Natural killer cell (primary cell): ENCODE measurements at regions not wholly inside any gene's neighbourhood (a gene's known extent, or its start where the extent isn't known, plus 50 kb on each side); places are given as distances from the start of the nearest gene placed in this dataset.
A peak's percentile ranks its signal among the peaks of the same experiment; 100 is the strongest.

Experiments used
- ATAC-seq, 3 donors: fragments of 150-1000 bp in 2 of 3; fragments of 200-7000 bp in 1 of 3; cut with Tn5 transposase; 1 replicate in 1 of 3; 2 replicates in 2 of 3; pipeline ENCODE4 v1.10.0; 2021; ENCODE audit warnings: mild to moderate bottlenecking in 2 of 3, moderate library complexity in 2 of 3
- DNase-seq, 2 donors: peaks; one replicate each; pipeline versions ENCODE4 v3.0.0 to v3.0.0-alpha.2; 2013 to 2021; ENCODE audit warnings: mixed read lengths in 1 of 2
- H3K27ac ChIP-seq: one replicate; pipeline ENCODE4 v1.5.1; 2013; ENCODE audit warnings: mild to moderate bottlenecking, low read length
- H3K27me3 ChIP-seq: one replicate; pipeline ENCODE4 v1.6.1; 2013; ENCODE audit warnings: low read length; ENCODE audit not compliant: control insufficient read depth, insufficient read depth
- H3K36me3 ChIP-seq: one replicate; pipeline ENCODE4 v1.6.1; 2013; ENCODE audit warnings: low read length; ENCODE audit not compliant: control insufficient read depth, insufficient read depth
- H3K4me1 ChIP-seq: one replicate; pipeline ENCODE4 v1.6.1; 2013; ENCODE audit warnings: low read length; ENCODE audit not compliant: control insufficient read depth, insufficient read depth
- H3K4me3 ChIP-seq: one replicate; pipeline ENCODE4 v1.5.1; 2013; ENCODE audit warnings: low read length
- H3K9me3 ChIP-seq: one replicate; pipeline ENCODE4 v1.6.1; 2013; ENCODE audit warnings: low read length; ENCODE audit not compliant: control insufficient read depth, insufficient read depth
- H3K27ac Mint-ChIP-seq, 2 donors: one replicate each; pipeline ENCODE4 v1.8.0; 2022; ENCODE audit warnings: mild to moderate bottlenecking in 2 of 2, mixed read lengths in 2 of 2, moderate library complexity in 1 of 2
- H3K27me3 Mint-ChIP-seq, 2 donors: one replicate each; pipeline ENCODE4 v1.8.0; 2022; ENCODE audit warnings: low read depth in 2 of 2, mixed read lengths in 2 of 2
- H3K36me3 Mint-ChIP-seq: one replicate; pipeline ENCODE4 v1.8.0; 2022; ENCODE audit warnings: mixed read lengths
- H3K4me1 Mint-ChIP-seq, 2 donors: one replicate each; pipeline ENCODE4 v1.8.0; 2022; ENCODE audit warnings: mixed read lengths in 2 of 2
- H3K4me3 Mint-ChIP-seq: one replicate; pipeline ENCODE4 v1.8.0; 2022; ENCODE audit warnings: mild to moderate bottlenecking, moderate library complexity, mixed read lengths
- H3K9me3 Mint-ChIP-seq, 2 donors: one replicate each; pipeline ENCODE4 v1.8.0; 2022; ENCODE audit warnings: mixed read lengths in 2 of 2
- WGBS: methylation state at CpG from one replicate; pipeline ENCODE4 v1.1.7; 2013; ENCODE audit warnings: missing lambda C conversion rate; ENCODE audit not compliant: insufficient coverage; 5-methylcytosine and 5-hydroxymethylcytosine counted together
- intact Hi-C: fragments of 100-400 bp; cut with micrococcal nuclease; formaldehyde crosslinking; loops from one replicate; pipeline ENCODE4 v1.14.2; 2022
- TF ChIP-seq, protein P1 (sequence below): fragments of 200-600 bp; IDR thresholded peaks from one replicate; pipeline ENCODE4 v1.8.0; 2022; ENCODE audit warnings: antibody characterized with exemption

DNA sequence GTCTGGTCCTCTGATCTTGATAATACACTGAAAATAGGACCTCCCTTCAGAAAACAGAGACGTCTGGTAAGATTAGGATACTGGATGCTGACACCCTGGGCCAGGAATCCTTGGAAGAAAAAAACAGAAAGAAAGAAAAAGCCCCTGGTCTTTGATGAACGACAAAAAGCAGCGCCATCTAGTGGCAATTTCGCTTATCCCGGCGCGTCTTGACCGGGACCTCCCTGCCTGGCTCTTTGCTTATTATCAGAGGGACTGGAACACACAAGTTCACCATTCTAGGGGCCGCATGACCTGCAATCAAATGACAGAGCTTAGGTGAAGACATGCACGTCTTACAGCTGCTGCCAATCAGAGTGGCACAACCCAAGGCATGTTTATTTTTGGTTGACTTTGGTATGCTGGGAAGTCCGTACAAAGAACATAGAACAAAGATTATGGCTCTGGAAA, 114.9 kb upstream of the NFIB start:
- Mint-ChIP-seq H3K36me3 (no peaks in the 10 kb centered on the region), H3K27me3 (peaks cover 0 to 6% of the 10 kb centered on the region in 2 donors), H3K9me3 (peaks cover 2 to 3% of the 10 kb centered on the region in 2 donors), H3K4me3 (no peak overlapping the region), H3K4me1 (no peaks in the 10 kb centered on the region), H3K27ac (no peak overlapping the region)
- DNase-seq (peak; percentile 15 to 43), ATAC-seq (no peak)
- Histone ChIP-seq H3K27me3 (no peaks in the 10 kb centered on the region), H3K4me1 (no peaks in the 10 kb centered on the region), H3K9me3 (no peaks in the 10 kb centered on the region), H3K36me3 (no peaks in the 10 kb centered on the region), H3K27ac (no peak overlapping the region), H3K4me3 (no peak overlapping the region)
- intact Hi-C loops: no loop called here
- WGBS: 6% methylated on average over 10 of the region's 11 CpGs
- TF ChIP-seq, protein P1, sequence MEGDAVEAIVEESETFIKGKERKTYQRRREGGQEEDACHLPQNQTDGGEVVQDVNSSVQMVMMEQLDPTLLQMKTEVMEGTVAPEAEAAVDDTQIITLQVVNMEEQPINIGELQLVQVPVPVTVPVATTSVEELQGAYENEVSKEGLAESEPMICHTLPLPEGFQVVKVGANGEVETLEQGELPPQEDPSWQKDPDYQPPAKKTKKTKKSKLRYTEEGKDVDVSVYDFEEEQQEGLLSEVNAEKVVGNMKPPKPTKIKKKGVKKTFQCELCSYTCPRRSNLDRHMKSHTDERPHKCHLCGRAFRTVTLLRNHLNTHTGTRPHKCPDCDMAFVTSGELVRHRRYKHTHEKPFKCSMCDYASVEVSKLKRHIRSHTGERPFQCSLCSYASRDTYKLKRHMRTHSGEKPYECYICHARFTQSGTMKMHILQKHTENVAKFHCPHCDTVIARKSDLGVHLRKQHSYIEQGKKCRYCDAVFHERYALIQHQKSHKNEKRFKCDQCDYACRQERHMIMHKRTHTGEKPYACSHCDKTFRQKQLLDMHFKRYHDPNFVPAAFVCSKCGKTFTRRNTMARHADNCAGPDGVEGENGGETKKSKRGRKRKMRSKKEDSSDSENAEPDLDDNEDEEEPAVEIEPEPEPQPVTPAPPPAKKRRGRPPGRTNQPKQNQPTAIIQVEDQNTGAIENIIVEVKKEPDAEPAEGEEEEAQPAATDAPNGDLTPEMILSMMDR: peak; percentile 43

DNA sequence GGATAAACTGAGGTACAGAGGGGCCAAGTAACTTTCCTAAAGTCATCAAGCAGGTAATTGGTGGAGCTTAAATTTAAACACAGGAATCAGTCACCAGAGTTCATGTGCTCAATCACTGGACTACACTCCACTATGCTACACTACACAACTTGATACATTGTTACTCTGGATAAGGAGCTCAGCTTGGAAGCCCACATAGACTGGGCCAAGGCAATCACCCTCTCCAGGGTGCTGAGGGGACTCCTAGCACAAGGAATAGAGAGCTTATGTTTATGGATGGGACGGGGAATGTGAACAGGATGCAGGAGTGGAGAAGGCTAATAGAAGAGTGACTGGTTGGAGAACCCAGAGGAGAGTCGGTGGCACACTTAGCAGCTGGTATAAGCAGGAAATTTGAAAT, 113.5 kb upstream of the NFIB start:
- Mint-ChIP-seq H3K4me3 (no peak overlapping the region), H3K4me1 (no peaks in the 10 kb centered on the region), H3K27ac (no peak overlapping the region), H3K36me3 (no peaks in the 10 kb centered on the region), H3K9me3 (peaks cover 2 to 3% of the 10 kb centered on the region in 2 donors), H3K27me3 (peaks cover 0 to 6% of the 10 kb centered on the region in 2 donors)
- intact Hi-C loops: no loop called here
- no peak overlapping the region for H3K4me3 ChIP-seq
- no peaks in the 10 kb centered on the region for H3K9me3 ChIP-seq
- ATAC-seq (no peak), DNase-seq (no peak)
- TF ChIP-seq, protein P1: no peak
- H3K4me1 ChIP-seq: no peaks in the 10 kb centered on the region
- H3K27ac ChIP-seq: no peak overlapping the region
- H3K27me3 ChIP-seq: no peaks in the 10 kb centered on the region
- WGBS: 80% methylated on average over 2 of the region's 2 CpGs
- no peaks in the 10 kb centered on the region for H3K36me3 ChIP-seq

DNA sequence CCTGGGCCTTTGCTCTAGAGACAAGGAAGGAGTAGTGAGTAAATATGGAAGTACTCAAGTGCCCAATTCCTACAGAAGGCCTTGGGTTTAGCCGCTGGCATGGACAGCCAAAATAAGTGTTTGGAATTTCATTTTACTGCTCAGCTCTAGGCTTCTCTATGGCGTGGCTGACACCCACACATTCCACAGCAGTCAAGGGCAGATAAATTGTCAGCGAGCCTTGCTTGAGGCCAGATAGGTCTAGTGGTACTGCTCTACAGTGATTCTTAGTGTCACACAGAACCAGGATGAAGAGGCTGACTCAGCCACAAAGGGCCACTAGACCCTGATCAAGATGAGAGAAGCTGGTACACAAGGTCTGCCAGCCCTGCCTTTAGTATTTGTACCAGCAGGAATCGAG, 111.0 kb upstream of the NFIB start:
- Histone ChIP-seq H3K4me3 (no peak overlapping the region), H3K9me3 (no peaks in the 10 kb centered on the region), H3K27ac (no peak overlapping the region), H3K4me1 (no peaks in the 10 kb centered on the region), H3K36me3 (no peaks in the 10 kb centered on the region), H3K27me3 (no peaks in the 10 kb centered on the region)
- intact Hi-C loops: no loop called here
- H3K9me3 Mint-ChIP-seq: peaks cover 2 to 3% of the 10 kb centered on the region in 2 donors
- no peaks in the 10 kb centered on the region for H3K36me3 Mint-ChIP-seq
- ATAC-seq: no peak
- H3K4me1 Mint-ChIP-seq: no peaks in the 10 kb centered on the region
- WGBS: 79% methylated on average over 4 of the region's 4 CpGs
- H3K4me3 Mint-ChIP-seq: no peak overlapping the region
- DNase-seq: no peak
- H3K27me3 Mint-ChIP-seq: peaks cover 0 to 6% of the 10 kb centered on the region in 2 donors
- TF ChIP-seq, protein P1: no peak
- no peak overlapping the region for H3K27ac Mint-ChIP-seq

DNA sequence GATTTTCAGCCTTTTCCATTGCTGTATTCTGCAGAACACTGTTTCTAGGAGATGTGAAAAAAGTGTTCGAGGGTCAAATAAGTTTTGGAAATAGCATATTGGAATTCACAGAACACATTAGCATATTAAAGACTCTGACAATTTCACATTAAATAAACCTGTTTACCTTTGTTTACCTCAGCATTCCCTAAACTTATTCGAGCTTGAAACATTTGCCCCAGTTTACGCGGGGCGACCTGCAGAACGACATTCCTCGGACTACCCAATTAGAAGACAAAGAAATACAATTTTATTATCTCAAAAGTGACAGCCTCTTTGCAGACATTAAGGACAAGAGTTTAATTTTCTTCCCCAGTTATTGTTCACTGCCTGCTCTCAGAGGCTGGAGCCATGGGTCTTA, 110.3 kb upstream of the NFIB start:
- DNase-seq (no peak), ATAC-seq (no peak)
- TF ChIP-seq, protein P1: no peak
- H3K4me1 ChIP-seq: no peaks in the 10 kb centered on the region
- 92% methylated on average over 6 of the region's 7 CpGs for WGBS
- peaks cover 2 to 3% of the 10 kb centered on the region in 2 donors for H3K9me3 Mint-ChIP-seq
- H3K27me3 ChIP-seq: no peaks in the 10 kb centered on the region
- H3K36me3 ChIP-seq: no peaks in the 10 kb centered on the region
- H3K9me3 ChIP-seq: no peaks in the 10 kb centered on the region
- H3K4me1 Mint-ChIP-seq: no peaks in the 10 kb centered on the region
- intact Hi-C loops: no loop called here
- H3K27ac ChIP-seq: no peak overlapping the region
- H3K4me3 Mint-ChIP-seq: no peak overlapping the region
- no peak overlapping the region for H3K4me3 ChIP-seq
- no peak overlapping the region for H3K27ac Mint-ChIP-seq
- peaks cover 0 to 6% of the 10 kb centered on the region in 2 donors for H3K27me3 Mint-ChIP-seq
- no peaks in the 10 kb centered on the region for H3K36me3 Mint-ChIP-seq
